Ramos (cell line): ENCODE measurements at regions not wholly inside any gene's neighbourhood (a gene's known extent, or its start where the extent isn't known, plus 50 kb on each side); places are given as distances from the start of the nearest gene placed in this dataset.
"Not testable (repeated sequence)": the region's sequence is repeated elsewhere in the genome, so short reads cannot be mapped to it uniquely, and the experiment has no call there.

ENCODE experiments used
- in situ Hi-C: fragments of 300-500 bp; cut with MboI; formaldehyde crosslinking; loops from one replicate; pipeline ENCODE4 v1.14.3; 2022; ENCODE audit warnings: low sequenced_read_pairs; ENCODE audit not compliant: unreplicated experiment

DNA sequence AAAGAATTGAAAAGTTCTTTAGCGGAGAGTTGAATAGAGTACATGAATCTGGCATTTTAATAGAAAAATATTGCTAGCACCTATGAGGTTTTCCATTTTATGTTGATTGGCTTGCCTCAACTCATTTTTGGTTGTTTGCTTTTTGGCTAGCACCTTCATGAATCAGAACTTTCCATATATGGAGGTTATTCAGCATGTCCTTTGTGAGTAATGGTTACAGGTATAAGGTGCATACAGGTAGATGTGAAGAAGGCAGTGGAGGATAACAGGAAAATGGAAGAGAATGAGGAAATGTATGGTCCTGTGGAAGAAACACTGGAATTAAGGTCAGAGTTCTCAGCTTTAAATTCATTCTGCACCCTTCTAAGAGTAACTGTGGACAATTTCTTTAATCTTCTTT lies 98.1 kb upstream of the GBE1 start:
- in situ Hi-C loops, result no loop called here

DNA sequence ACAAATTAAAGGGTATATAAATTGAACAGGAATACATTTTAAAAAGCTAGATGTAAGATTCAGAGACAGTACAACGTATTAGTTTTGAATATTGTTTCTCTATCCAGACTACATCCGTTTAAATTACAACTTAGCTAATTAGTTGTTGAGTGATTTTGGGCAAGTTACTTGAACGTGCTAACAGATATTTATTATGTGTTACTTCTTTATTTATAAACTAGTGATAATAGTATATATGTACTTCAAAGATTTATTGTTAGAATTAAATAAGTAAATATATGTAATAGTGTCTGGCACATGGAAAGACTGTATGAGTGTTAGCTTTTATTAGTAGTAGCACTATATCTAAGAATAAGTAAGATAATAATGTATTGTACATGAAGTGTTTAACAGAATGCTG lies 92.0 kb upstream of the GBE1 start:
- in situ Hi-C loops, result no loop called here

DNA sequence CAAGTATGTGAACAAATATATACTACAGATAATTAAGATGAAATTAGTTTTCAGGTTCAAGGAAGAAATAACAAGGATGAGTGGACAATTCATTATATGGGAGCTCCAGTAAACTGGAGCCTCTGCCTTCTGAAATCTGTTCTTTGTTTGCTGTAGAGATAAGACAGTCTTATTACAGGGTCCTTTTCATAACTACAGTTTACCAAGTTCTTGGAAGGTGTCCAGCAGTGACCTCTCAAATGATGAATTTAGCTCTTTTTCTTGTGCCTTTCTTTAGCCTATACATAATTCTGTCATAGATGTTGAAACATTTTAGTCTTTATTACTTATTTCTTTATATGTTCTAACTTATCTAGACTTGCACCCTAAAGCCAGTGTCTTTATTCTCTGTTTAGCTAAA lies 89.7 kb upstream of the GBE1 start:
- in situ Hi-C loops, result no loop called here

DNA sequence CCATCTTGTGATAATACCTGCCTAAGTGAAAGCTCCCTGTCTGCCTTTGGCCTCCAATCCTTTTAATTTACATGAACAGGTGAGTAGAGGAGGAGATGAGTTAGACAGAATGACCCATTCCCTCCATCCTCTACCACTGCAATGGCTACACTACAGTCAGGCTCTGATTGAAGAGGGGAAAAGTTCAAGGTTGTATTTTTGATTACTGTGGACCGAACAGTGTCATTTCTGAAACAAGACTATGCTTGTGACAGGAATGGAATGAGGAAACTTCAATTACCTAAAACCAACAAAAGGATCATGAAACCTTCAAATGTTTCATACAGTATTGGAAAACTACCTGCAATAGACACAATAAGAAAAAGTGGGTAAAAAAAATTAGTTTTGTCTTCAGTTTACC lies 85.5 kb upstream of the GBE1 start:
- in situ Hi-C loops, result no loop called here

DNA sequence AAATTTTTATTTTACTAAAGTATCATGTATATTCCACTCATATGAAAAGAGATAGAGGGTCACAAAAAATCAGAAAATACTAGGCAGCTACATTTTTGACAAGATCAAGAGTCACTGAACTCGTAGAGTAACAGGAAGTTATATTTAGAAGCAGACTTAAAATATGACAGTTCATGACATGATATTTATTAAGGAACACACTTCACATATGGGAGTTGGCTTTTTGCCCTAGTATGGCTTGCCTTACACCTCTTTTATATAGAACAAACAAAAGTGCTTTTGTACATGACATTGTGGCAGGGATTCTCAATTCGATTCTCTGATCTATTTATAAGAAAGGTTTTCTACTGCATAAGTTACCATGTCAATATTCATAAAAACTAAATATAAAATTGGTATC lies 80.1 kb upstream of the GBE1 start:
- in situ Hi-C loops, result no loop called here

DNA sequence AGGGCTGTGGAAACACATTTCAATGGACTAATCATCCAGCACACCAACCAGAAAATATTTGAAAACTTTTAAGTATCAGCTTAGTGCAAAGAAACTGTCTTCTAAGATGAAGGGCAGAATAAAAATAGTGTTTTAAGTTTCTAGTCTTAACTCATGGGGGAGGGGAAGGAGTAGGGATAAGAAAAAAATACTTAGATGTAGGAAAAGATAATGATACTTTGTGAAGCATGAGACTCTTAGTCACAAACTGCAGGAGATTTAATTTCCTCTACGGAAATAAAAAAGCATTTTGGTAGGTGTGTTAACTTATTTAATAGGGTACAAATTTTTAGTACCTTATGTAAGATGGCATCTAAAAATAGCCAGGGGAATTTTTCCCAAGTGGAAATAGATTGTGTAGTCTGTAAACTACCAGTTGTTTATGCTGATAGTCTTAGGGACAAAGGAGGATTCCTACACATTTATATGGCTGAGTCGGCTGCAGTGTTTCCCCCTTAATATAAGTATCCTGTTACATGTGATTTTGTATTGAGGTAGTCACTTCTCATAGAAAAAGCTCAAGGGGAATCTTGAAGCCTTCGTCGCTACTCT lies 78.2 kb upstream of the GBE1 start:
- in situ Hi-C loops, result no loop called here

DNA sequence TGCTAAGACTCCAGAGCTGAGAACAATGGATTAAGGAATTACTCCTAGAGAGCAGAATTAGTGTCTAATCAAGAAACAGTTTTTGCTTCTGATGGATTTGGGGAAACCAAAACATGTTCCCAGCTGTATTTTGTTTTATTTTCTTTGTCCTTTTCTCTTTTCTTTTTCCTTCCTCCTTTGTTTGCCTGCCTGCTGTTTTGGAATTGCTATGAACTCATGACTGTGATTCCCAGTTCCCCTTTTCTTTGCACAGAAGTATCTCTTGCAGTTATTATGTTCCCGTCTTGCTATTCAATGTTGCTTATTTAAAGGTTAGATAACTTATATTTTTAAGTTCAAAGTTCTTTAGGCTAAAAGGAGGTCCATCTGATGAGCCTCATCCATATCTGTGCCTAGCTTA lies 77.0 kb upstream of the GBE1 start:
- in situ Hi-C loops, result no loop called here

DNA sequence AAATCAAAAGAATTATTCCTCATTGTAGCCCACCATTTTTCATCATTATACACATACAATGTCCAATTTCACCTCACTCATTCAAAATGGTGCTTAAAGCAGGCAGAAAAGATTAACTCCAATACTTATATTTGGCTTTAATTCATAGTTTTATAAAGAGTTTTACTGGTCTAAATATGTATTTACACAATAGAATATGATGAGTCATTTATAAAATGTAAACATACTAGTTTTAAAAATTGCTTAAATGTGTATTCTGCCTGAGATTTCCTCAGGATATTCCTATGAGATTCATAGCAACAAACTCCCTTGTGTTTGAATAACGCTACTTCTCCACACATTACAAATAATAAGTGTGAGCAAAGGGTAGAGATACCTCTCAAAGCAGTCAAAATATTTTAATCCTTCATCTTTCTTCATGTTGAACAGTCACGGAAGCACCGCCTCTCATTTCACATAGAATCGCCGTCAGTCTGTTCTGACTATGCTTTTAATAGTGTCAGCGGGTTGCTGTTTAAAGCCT lies 75.7 kb upstream of the GBE1 start:
- in situ Hi-C loops, result no loop called here

DNA sequence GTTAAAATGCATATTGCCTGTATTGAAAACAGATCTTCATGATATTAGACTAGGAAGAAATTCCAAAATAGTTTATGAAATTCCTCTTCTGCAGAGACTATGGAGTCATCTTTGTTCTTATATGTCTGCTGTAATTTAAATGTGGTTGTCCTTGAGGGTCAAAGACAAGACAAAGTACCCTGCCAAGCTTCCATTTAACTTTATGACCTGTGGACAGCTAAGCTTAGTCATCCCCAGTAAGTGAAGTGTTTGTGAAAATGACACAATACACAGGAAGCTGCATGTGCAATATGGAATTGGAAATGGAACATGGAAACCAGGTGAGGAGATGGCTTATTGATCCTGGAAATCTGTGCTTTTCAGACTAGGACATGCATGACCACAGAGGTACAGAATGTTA lies 68.5 kb upstream of the GBE1 start:
- in situ Hi-C loops, result no loop called here

DNA sequence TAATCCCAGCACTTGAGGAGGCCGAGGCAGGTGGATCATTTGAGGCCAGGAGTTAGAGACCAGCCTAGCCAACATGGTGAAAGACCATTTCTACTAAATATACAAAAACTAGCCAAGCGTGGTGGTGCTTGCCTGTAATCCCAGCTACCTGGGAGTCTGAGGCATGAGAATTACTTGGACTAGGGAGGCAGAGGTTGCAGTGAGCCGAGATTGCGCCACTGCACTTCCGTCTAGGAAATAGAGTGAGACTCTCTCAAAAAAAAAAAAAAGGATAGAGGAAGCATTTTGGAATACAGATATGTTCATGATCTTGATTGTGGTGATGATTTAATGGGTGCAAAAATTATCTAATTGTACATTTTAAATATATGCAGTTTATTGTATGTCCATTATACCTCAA lies 67.8 kb upstream of the GBE1 start:
- in situ Hi-C loops, result not testable (repeated sequence)

DNA sequence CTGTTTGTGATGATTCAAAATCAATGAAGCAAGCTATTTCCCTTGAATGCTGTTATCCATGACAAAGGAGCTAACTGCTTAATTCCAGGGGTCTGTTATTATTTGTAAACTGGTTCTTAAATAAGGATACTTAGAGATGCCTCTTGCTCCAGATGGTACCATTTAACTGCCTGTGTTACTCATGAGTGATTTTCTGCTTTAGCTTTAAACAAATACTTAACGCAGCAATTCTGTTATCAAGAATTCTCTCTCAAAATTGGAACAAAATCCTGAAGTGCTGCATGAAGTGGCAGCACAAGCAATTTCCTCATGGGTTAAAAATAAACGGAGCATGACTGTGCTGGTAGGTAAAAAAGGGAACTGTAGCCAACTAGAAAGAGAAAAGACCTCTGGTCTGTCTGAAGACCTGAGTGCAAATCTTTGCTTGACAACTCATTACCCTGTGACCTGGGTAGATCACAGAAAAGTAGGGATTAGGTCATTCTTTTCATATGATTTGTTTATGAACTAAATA lies 62.5 kb upstream of the GBE1 start:
- in situ Hi-C loops, result no loop called here

DNA sequence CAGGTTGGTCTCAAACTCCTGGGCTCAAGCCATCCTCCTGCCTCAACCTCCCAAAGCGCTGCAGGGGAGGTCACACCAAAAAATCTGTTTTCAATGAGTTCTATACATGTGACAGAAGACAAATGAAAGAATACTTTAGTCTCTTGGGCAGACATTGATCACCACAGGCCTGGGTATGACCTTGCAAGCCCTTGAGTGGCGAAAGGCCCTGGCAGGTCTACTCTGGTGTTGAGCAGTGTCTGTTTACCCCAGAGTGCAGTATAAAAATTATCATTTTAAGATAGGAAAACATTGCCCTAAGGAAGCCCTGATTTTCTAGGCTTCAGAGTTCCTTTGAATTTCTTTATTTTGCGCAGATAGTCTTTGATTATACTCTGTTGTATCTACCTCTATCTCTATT lies 61.6 kb upstream of the GBE1 start:
- in situ Hi-C loops, result no loop called here

DNA sequence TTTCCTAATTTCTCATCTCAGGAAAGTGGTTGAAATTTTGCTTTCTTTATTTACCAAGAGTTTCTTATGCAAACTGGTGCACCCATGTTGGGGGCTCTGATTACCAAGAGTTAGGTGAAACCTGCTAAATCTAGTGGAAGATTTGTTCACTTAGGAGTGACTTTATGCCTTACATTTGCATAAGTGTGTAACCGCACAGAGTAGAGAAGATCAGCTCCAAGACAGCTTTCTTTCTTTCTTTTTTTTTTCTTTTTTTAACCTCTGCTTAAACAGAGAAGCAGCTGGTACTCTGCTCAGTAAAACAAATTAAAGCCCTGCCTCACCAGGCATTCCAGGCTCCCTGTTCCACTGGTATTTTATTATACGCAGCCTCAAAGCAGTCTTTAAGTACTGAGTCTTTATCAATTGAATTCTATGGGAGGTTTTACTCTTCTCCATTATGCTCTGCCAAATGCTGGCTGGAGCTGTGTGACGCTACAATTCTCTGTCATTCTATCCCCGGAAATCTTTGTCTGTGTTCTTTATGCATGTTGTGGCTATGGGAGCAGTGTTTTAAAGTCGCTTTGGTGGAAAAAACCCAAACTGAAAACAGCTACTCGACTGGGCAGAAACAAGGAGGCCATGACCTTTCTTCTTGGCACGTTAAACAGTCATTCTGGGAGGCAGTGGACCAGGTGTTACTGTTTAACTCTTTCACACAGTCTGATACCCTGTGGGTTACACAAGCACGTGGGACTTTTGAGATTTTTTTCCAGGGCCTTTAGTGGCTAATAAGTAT lies 55.2 kb upstream of the GBE1 start:
- in situ Hi-C loops, result no loop called here

DNA sequence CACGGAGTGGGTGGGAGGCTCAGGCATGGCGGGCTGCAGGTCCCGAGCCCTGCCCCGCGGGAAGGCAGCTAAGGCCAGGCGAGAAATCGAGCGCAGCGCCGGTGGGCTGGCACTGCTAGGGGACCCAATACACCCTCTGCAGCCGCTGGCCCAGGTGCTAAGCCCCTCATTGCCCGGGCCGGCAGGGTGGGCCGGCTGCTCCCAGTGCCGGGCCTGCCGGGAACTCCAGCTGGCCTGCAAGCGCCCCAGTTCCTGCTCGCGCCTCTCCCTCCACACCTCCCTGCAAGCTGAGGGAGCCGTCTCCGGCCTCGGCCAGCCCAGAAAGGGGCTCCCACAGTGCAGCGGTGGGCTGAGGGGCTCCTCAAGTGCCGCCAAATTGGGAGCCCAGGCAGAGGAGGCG lies 50.7 kb upstream of the GBE1 start:
- in situ Hi-C loops, result not testable (repeated sequence)
